ENCODE measurements at regions not wholly inside any gene's neighbourhood (a gene's known extent, or its start where the extent isn't known, plus 50 kb on each side); places are given as distances from the start of the nearest gene placed in this dataset.
"Not testable (repeated sequence)": the region's sequence is repeated elsewhere in the genome, so short reads cannot be mapped to it uniquely, and the experiment has no call there.

GRCh38 chr13:44887515-44887914 is 101.8 kb downstream of the NUFIP1 start:
- DNase-seq (ENCODE audit: low read depth): no peak

- DNase-seq (ENCODE audit: low read depth): no peak
These were observed 105.1 kb downstream of the NUFIP1 start for GRCh38 chr13:44884076-44884729.

DNA sequence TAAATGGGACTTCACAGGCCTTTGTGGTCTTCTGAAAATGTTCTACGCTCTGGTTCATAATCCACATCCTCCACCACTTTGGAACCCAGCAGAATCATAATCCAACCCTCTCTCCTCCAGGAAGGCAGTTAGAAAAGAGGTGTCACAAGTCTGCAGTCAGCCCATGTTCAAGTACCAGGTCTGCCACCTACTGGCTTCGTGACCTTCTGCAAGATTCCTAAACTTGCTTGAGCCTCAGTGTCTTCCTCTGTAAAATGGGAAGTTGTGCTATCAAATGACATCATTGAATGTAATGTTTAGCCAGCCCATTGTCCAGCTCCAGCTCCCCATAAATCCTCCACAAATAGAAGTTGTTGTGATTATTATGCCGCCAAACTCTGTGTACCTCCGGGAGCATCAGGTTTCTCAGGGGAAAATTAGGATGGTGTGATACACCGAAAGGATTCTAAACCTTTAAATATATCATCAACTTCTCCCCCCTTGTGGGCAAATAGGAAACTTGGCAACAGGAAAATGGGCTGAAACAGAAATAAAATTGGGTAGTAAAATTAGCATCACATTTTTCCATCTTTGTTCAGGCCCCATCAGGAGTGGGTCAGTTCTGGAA is 109.7 kb downstream of the NUFIP1 start:
- no peak for DNase-seq (ENCODE audit: low read depth)

DNA sequence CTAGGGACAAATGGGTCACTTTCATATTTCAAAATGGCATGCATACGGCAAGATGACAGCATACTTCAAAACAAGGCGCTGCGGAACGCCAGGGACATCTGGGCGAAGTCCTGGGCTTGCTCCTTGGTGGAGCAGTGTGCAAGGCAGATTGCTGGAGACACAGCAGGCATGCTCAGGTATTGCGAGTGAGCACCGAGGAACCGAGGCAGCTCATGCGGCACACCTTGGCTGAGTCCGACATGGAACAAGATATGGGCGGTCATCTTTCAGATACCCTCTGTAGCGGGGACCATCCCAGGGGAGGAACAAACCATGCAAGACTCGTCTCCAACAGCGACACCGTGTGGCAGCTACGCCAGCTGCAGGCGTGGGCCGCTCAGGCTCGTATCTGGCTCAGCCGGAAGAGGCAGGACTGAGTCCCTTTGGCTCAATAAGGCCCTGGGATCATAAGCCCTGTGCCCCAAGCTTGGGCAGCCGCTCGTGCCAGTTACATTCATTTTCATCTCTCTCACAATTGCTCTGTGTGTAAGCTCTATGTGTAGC is 112.4 kb downstream of the NUFIP1 start:
- peak; percentile 14 for DNase-seq (ENCODE audit: low read depth)

- no peak for DNase-seq (ENCODE audit: low read depth)
These were observed 114.2 kb downstream of the NUFIP1 start for GRCh38 chr13:44874886-44875630.

- DNase-seq (ENCODE audit: low read depth): no peak
These were observed 115.1 kb downstream of the NUFIP1 start for GRCh38 chr13:44874176-44874575.

GRCh38 chr13:44873461-44873860 is 115.8 kb downstream of the NUFIP1 start:
- DNase-seq (ENCODE audit: low read depth): no peak

- DNase-seq (ENCODE audit: low read depth): no peak
These were observed 116.5 kb downstream of the NUFIP1 start for GRCh38 chr13:44872751-44873150.

GRCh38 chr13:44870456-44870929 is 118.8 kb downstream of the NUFIP1 start:
- no peak for DNase-seq (ENCODE audit: low read depth)

GRCh38 chr13:44869167-44869566 is 120.1 kb downstream of the NUFIP1 start:
- no peak for DNase-seq (ENCODE audit: low read depth)

DNA sequence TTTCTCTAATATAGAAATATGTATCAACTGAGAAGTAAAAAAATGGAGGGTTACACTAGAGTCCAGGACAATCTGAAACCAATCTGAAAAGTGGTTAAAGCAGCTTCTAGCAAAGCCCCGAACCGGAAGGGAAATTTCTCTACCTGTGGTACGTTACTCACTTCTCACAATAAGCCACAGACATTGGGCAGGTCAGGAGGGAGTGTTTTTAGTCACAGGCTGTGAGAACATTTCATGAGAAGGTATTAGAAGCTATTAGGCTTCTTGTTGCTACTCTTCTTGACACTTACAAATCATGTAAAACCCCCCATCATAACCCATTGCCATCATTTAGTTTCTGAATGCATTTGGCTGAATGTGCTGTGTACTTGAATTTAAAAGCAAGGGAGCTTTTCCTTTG is 120.9 kb downstream of the NUFIP1 start:
- no peak for DNase-seq (ENCODE audit: low read depth)

DNA sequence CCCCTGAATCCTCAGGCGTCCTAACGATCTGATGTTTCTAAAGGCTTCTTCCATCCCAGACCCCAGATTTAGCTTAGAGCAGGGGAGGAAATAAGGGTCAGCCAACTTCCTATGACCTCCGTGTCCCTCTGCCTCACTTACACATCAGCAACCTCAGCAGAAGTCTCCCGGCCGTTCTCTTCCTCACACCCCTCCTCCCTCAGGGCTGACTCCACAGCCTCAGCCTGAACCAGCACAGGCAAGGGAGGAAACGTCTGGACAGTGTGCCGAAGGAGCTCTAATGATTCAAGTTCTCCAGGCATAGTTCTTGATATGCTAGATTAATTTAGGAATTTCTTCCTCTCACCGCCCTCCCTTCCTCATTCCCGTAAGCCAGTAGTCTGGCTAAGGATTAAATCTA is 121.4 kb downstream of the NUFIP1 start:
- no peak for DNase-seq (ENCODE audit: low read depth)

DNA sequence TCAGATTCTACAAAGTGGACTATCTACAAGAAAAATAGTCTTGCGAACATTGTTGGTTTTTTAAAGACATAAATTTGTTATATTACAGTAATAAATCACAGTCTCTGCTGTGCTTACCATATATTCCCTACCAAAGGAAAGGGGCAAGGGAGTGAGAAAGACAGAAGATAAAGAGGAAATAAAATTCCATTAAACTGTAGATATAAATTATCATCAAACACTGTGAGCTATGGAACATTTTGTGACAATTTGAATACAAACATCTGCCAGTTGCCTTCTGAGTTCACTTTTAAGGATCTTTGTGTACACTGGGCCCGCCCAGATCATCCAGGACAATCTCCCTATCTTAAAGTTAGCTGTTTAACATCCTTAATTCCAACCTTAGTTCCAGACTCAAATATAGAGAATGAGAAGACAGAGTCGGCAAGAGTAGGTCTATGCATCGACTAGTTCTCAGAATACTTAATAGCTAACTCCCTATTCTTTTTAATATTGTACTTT is 122.8 kb downstream of the NUFIP1 start:
- DNase-seq (ENCODE audit: low read depth): no peak

DNA sequence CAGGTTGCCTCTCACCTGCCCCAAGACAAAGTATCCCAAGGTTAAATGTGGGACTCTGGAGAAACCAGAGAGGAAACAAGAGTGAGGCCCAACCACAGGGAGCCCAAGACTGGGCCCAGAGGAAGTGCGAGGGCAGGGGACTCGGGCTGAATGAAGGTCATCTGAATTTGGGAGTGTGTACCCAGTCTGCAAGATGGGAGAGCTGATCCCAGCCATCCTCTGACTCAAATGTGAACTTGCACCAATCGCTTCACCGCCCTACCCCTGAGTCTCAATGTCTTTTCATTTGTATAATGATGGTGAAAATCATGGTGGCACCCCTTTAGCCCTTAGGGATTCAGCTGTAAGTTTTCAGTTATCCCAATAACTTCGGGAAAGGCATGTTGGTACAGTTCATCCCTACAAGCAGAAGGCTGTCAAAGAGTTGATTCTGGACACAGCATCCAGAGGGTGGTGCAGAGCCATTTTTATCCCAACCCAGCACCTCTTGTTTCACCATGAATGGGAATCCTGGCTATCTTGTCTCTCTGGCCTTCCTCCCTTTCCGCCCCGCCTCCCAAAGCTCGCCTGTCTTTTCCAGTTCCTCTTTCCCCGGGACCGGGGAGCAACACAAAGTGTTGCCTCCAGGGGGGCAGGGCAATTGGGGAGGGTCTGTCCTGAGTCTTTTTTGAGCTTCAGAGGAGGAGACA is 123.4 kb downstream of the NUFIP1 start:
- no peak for DNase-seq (ENCODE audit: low read depth)

GRCh38 chr13:44863641-44864040 is 125.6 kb downstream of the NUFIP1 start:
- not testable (repeated sequence) for DNase-seq (ENCODE audit: low read depth)

DNA sequence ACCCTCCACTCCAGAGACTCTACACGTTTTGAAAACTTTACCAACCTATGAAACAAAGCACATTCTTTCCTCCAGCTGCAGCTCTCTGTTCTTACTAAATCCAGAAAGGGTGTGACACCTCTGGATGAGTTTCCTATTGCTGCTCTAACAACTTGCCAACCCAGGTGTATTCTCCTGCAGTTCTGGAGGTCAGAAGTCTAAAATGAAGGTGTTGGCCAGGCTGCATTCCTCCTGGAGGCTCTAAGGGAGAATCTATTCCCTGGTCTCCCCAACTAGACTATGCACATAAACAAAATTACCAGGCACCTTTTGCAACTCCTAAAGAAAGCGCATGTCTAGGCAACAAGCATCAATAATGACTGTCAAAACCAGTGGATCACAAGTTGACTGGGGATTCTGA is 128.8 kb downstream of the NUFIP1 start:
- DNase-seq (ENCODE audit: low read depth): no peak

GRCh38 chr13:44857736-44858135 is 131.5 kb downstream of the NUFIP1 start:
- no peak for DNase-seq (ENCODE audit: low read depth)

GRCh38 chr13:44857061-44857460 is 132.2 kb downstream of the NUFIP1 start:
- DNase-seq (ENCODE audit: low read depth): no peak

DNA sequence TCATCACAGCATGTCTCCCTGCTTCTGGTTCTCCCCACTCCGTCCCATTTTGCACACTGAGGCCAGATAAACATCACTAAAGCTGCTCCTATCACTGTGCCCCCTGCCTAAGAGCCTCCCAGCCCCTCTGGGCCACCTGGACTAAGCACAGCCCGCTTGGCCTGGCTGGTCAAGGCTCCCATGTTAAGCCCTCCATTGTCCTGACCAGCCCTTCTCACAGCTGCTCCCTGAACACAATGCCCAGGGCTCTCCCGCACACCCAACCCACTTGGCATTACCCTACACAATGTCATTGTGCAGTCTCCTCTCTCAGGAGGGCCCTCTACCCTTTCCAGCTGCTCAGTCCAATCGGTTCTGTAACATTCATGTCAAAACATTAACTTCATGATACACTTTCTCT is 133.4 kb downstream of the NUFIP1 start:
- no peak for DNase-seq (ENCODE audit: low read depth)

DNA sequence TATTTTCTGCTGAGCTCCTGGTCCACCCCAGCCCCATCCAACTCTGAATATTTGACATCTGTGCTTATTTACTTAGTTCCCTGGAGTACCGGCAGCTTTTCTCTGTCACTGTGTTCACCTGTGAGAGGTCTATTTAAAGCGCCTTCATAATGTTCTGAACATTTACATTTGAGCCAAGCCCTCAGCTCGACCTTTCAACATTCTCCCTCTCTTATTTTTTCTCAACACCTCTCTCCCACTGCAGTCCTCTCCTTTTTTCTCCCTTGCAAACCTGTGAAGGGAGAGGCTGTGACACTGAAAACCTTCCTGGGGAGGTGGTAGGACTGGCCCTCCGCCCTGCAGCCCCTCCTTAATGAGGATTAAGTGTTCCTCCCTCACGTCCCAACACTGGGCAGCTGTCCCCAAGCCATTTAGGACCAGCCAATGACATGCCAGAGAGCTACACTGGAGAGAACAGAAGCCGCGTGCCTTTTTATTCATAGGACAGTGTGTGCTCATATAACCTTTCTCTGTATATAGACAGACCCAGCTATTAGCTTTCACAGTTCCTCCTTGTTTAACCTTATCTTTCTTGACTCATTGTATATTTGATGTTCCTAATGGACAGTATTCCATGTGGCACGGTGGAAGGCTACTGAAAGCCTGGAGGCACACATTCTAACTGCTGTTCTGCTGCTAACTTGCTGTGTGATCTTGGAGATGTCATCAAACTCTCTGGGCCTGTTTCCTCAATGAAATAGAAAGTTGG is 134.8 kb downstream of the NUFIP1 start:
- DNase-seq (ENCODE audit: low read depth): no peak

GRCh38 chr13:44853641-44854040 is 135.6 kb downstream of the NUFIP1 start:
- DNase-seq (ENCODE audit: low read depth): no peak

Measured in activated T-cell treated with anti-CD3 and anti-CD28 coated beads for 48 hours (primary cell).